HL-60 (cell line): ENCODE measurements at regions not wholly inside any gene's neighbourhood (a gene's known extent, or its start where the extent isn't known, plus 50 kb on each side); places are given as distances from the start of the nearest gene placed in this dataset.

Source experiments
- DNase-seq, 2 experiments: peaks; one replicate each; pipeline ENCODE4 v3.0.0-alpha.2; 2010 to 2020; ENCODE audit warnings: low read depth in 1 of 2, low spot score in 1 of 2
- H3K27ac ChIP-seq: fragments of 250-450 bp; sonication (Bioruptor Pico); replicated peaks from 2 replicates; pipeline ENCODE4 v1.5.1; 2020; ENCODE audit warnings: mild to moderate bottlenecking, moderate library complexity
- H3K27me3 ChIP-seq: fragments of 250-450 bp; sonication (Bioruptor Pico); 2 replicates; pipeline ENCODE4 v1.5.1; 2021; ENCODE audit warnings: mild to moderate bottlenecking, moderate library complexity; ENCODE audit not compliant: insufficient read depth, poor library complexity, severe bottlenecking
- H3K4me3 ChIP-seq: replicated peaks from 2 replicates; pipeline ENCODE4 v1.5.1; 2011; ENCODE audit warnings: mild to moderate bottlenecking, control low read depth, low read length; ENCODE audit not compliant: insufficient read depth
- GABPA ChIP-seq: IDR thresholded peaks from 2 replicates; pipeline ENCODE4 v1.6.1; 2012; ENCODE audit warnings: low read depth
- POLR2AphosphoS5 ChIP-seq: IDR thresholded peaks from 2 replicates; pipeline ENCODE4 v1.6.1; 2012; ENCODE audit warnings: low read depth
- SPI1 ChIP-seq: IDR thresholded peaks from 2 replicates; pipeline ENCODE4 v1.6.1; 2012; ENCODE audit warnings: low read depth, mild to moderate bottlenecking, borderline replicate concordance
- TF ChIP-seq, protein P1 (sequence below): IDR thresholded peaks from 2 replicates; pipeline ENCODE4 v1.6.1; 2012; ENCODE audit warnings: low read depth; ENCODE audit not compliant: insufficient replicate concordance
- TF ChIP-seq, protein P2 (sequence below): IDR thresholded peaks from one replicate; pipeline ENCODE4 v1.5.1; 2011; ENCODE audit warnings: low read length, control low read depth, inconsistent platforms; ENCODE audit not compliant: insufficient read depth

DNA sequence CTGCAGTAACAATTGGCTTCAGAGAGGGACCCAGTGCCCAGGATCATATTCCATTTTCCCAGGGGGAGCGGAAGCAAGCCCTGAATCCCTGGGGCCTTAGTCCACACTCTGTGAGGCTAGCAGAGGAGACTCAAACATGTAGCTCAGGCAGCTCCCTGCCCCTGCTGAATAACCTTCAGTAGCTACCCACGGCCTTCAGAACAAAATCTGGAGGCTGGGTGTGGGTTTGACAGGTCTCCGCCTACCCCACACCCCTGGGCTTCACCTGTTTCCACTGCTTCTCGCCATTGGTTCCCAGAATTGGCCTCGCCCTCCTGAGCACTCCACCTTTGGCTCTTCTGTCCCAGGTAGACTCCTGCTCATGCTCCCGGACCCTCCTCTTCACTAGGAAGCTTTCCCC lies 93.6 kb upstream of the ATP2B2 start:
- H3K27me3 ChIP-seq, result peaks cover 4% of the 10 kb centered on the region
- no peak overlapping the region for H3K4me3 ChIP-seq
- no peak overlapping the region for H3K27ac ChIP-seq
- TF ChIP-seq GABPA (no peak), SPI1 (no peak), POLR2AphosphoS5 (no peak)
- TF ChIP-seq, protein P1, sequence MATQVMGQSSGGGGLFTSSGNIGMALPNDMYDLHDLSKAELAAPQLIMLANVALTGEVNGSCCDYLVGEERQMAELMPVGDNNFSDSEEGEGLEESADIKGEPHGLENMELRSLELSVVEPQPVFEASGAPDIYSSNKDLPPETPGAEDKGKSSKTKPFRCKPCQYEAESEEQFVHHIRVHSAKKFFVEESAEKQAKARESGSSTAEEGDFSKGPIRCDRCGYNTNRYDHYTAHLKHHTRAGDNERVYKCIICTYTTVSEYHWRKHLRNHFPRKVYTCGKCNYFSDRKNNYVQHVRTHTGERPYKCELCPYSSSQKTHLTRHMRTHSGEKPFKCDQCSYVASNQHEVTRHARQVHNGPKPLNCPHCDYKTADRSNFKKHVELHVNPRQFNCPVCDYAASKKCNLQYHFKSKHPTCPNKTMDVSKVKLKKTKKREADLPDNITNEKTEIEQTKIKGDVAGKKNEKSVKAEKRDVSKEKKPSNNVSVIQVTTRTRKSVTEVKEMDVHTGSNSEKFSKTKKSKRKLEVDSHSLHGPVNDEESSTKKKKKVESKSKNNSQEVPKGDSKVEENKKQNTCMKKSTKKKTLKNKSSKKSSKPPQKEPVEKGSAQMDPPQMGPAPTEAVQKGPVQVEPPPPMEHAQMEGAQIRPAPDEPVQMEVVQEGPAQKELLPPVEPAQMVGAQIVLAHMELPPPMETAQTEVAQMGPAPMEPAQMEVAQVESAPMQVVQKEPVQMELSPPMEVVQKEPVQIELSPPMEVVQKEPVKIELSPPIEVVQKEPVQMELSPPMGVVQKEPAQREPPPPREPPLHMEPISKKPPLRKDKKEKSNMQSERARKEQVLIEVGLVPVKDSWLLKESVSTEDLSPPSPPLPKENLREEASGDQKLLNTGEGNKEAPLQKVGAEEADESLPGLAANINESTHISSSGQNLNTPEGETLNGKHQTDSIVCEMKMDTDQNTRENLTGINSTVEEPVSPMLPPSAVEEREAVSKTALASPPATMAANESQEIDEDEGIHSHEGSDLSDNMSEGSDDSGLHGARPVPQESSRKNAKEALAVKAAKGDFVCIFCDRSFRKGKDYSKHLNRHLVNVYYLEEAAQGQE, result no peak
- TF ChIP-seq, protein P2, sequence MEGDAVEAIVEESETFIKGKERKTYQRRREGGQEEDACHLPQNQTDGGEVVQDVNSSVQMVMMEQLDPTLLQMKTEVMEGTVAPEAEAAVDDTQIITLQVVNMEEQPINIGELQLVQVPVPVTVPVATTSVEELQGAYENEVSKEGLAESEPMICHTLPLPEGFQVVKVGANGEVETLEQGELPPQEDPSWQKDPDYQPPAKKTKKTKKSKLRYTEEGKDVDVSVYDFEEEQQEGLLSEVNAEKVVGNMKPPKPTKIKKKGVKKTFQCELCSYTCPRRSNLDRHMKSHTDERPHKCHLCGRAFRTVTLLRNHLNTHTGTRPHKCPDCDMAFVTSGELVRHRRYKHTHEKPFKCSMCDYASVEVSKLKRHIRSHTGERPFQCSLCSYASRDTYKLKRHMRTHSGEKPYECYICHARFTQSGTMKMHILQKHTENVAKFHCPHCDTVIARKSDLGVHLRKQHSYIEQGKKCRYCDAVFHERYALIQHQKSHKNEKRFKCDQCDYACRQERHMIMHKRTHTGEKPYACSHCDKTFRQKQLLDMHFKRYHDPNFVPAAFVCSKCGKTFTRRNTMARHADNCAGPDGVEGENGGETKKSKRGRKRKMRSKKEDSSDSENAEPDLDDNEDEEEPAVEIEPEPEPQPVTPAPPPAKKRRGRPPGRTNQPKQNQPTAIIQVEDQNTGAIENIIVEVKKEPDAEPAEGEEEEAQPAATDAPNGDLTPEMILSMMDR, result no peak
- DNase-seq, result no peak

DNA sequence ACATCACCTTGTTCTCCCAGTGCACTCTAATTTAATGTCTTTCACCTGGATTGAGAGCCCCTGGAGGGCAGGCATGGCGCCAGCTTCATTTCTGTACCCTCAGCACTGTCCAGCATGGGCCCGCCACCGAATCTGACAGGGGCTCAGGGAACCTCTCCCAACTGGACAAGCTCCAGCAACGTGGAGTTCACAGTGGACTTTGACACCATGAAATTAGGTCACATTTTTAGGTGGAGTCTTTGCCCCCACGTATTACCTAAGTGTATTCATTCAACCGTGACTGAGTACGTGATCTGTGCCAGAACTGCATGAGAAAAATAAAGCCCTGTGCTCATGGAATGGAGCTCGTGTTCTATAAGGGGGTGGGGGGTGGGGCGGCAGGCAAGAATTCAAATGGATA lies 94.1 kb upstream of the ATP2B2 start:
- TF ChIP-seq SPI1, result no peak
- TF ChIP-seq, protein P2, result no peak
- TF ChIP-seq GABPA, result no peak
- TF ChIP-seq POLR2AphosphoS5, result no peak
- TF ChIP-seq, protein P1, result no peak
- no peak overlapping the region for H3K4me3 ChIP-seq
- peaks cover 4% of the 10 kb centered on the region for H3K27me3 ChIP-seq
- no peak overlapping the region for H3K27ac ChIP-seq
- no peak for DNase-seq

DNA sequence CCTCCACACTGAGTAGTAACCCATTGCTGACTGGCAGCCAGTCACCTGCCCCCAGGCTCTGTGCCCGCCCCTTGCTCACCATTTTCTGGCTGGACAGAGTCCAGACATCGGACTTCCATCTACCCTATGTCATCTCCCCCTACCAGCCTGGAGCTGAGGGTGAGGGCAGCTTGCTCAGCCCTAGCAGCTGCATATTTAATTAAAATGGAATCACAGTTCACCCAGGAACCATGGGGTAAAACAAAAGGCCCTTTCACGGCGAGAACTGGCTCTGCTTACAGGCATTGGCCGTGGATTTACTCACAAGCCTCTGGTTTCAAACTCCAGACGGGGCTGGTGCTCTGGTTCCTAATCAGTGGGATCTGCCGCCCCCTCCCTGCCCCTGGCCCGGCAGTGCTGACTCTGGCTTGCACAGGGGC lies 94.9 kb upstream of the ATP2B2 start:
- Histone ChIP-seq H3K4me3 (no peak overlapping the region), H3K27ac (no peak overlapping the region), H3K27me3 (peaks cover 4% of the 10 kb centered on the region)
- TF ChIP-seq, protein P1, result no peak
- TF ChIP-seq POLR2AphosphoS5 (no peak), GABPA (no peak), SPI1 (no peak)
- TF ChIP-seq, protein P2, result no peak
- DNase-seq, result no peak
